ENCODE measurements at regions not wholly inside any gene's neighbourhood (a gene's known extent, or its start where the extent isn't known, plus 50 kb on each side); places are given as distances from the start of the nearest gene placed in this dataset.

DNA sequence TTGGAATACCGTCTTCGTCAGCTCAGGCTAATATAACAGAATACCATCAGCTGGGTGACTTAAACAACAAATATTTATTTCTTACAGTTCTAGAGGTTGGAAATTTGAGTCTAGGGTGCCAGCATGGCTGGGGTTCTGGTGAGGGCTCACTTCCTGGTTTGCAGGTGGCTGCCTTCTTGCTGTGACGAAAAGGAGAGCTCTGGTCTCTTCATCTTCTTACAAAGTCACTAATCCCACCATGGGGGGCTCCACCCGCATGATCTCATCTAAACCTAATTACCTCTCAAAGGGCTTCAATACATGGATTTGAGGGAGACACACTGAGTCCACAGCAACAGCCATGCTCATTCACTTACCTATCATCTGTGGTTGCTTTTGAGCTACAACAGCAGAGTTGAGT lies 78.3 kb downstream of the PSMG1 start:
- no peak for DNase-seq (ENCODE audit: low read depth in 1 of 2, low spot score in 1 of 2)
- Histone ChIP-seq H3K4me3 (no peak overlapping the region), H3K36me3 (no peaks in the 10 kb centered on the region), H3K4me1 (ENCODE audit: low read depth) (peaks cover 9% of the 10 kb centered on the region), H3K27me3 (no peaks in the 10 kb centered on the region), H3K27ac (no peak overlapping the region), H3K9me3 (ENCODE audit: low read depth) (peaks cover 3% of the 10 kb centered on the region)
- TF ChIP-seq, protein P1, sequence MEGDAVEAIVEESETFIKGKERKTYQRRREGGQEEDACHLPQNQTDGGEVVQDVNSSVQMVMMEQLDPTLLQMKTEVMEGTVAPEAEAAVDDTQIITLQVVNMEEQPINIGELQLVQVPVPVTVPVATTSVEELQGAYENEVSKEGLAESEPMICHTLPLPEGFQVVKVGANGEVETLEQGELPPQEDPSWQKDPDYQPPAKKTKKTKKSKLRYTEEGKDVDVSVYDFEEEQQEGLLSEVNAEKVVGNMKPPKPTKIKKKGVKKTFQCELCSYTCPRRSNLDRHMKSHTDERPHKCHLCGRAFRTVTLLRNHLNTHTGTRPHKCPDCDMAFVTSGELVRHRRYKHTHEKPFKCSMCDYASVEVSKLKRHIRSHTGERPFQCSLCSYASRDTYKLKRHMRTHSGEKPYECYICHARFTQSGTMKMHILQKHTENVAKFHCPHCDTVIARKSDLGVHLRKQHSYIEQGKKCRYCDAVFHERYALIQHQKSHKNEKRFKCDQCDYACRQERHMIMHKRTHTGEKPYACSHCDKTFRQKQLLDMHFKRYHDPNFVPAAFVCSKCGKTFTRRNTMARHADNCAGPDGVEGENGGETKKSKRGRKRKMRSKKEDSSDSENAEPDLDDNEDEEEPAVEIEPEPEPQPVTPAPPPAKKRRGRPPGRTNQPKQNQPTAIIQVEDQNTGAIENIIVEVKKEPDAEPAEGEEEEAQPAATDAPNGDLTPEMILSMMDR (IDR thresholded peaks at IDR 0.05; ENCODE audit: low read depth, low read length) = no peak

DNA sequence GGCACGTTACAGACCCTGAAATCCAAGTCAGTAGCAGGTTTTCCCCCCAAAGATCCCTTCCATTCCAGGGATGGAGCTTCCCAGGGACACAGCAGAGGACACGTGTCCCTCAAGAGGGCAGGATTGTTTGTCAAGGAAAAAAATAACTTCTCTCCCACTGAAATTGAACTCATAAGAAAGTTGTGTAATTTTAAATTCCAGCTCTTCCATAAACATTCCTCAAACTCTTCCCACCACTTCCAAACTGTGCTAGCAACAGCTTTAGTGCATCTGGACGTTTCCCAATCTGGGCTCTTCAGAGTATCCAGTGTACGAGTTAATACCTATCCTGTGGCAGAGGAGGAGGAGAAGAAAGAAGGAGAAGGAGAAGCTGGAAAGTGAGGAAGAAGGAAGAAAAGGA lies 79.6 kb downstream of the PSMG1 start:
- Histone ChIP-seq H3K36me3 (no peaks in the 10 kb centered on the region), H3K4me1 (ENCODE audit: low read depth) (peaks cover 16% of the 10 kb centered on the region), H3K27me3 (no peaks in the 10 kb centered on the region), H3K9me3 (ENCODE audit: low read depth) (peaks cover 3% of the 10 kb centered on the region), H3K4me3 (no peak overlapping the region), H3K27ac (no peak overlapping the region)
- TF ChIP-seq, protein P1 (IDR thresholded peaks at IDR 0.05; ENCODE audit: low read depth, low read length) = no peak
- DNase-seq (ENCODE audit: low read depth in 1 of 2, low spot score in 1 of 2) = peak in 1 of 2 donors; percentile 79

DNA sequence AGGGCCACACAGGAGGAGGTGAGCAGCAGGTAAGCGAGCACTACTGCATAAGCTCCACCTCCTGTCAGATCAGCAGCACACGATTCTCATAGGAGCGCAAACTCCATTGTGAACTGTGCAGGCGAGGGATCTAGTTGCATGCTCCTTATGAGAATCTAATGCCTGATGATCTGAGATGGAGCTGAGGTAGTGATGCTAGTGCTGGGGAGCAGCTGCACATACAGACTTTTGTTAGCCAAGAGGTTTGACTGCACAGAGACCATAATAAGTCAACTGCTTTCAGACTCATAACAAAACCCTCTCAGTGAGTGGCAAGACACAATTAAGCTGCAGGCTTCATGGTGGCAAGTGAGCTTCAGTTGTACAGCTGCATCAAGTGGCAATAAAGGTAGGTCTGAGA lies 83.4 kb downstream of the PSMG1 start:
- peaks cover 3% of the 10 kb centered on the region for H3K9me3 ChIP-seq (ENCODE audit: low read depth)
- DNase-seq (ENCODE audit: low read depth in 1 of 2, low spot score in 1 of 2) = no peak
- H3K36me3 ChIP-seq = no peaks in the 10 kb centered on the region
- no peak overlapping the region for H3K4me3 ChIP-seq
- peaks cover 39% of the 10 kb centered on the region for H3K4me1 ChIP-seq (ENCODE audit: low read depth)
- H3K27ac ChIP-seq = peak overlapping the region; percentile 87
- TF ChIP-seq, protein P1 (IDR thresholded peaks at IDR 0.05; ENCODE audit: low read depth, low read length) = no peak
- H3K27me3 ChIP-seq = no peaks in the 10 kb centered on the region

DNA sequence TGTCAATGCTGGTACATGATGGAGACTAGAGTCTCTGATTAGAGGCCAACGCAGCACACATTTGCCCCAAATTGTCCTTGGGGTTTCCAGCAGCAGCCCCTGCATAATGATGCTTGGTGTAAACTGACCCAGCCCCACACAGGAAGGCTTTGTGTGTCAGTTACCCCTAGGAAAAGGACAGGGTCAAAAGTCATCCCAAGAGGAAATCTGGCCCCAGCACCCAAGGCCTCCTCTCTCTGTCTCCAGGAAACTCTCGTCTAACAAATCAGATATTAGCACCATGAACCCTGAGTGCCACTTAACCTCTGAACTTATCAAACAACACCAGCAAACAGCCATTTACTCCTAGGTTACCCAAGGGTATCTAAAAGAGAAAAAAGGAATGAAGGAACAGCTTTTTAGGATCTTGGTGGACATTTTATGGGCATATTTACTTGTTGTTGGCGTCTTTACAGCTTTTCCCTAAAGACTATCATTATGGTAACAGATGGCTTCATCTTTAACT lies 84.5 kb downstream of the PSMG1 start:
- Histone ChIP-seq H3K36me3 (no peaks in the 10 kb centered on the region), H3K27me3 (no peaks in the 10 kb centered on the region), H3K27ac (peak overlapping the region; percentile 87), H3K4me1 (ENCODE audit: low read depth) (peaks cover 43% of the 10 kb centered on the region), H3K4me3 (no peak overlapping the region), H3K9me3 (ENCODE audit: low read depth) (peaks cover 3% of the 10 kb centered on the region)
- TF ChIP-seq, protein P1 (IDR thresholded peaks at IDR 0.05; ENCODE audit: low read depth, low read length) = no peak
- peak in 1 of 2 donors; percentile 10 for DNase-seq (ENCODE audit: low read depth in 1 of 2, low spot score in 1 of 2)

DNA sequence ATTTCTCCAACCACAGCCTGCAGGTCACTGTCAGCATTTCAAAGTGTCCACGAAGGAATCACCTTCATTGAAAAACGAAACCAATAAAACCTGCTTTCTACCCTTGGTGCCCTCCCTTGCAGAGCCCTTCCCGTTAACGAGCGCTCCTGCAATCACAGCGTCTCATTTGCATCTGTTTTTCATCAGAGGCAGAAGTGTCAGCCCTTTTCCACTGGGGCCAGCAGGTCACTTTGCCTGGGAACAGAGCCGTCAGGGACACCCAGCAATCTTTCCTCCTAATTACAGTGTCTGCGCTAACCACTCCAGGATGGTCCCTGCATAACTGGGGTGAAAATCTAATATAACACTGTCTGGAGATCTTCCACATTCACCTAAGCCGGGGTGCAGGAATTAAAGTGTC lies 85.3 kb downstream of the PSMG1 start:
- DNase-seq (ENCODE audit: low read depth in 1 of 2, low spot score in 1 of 2) = peak in 1 of 2 donors; percentile 80
- TF ChIP-seq, protein P1 (IDR thresholded peaks at IDR 0.05; ENCODE audit: low read depth, low read length) = no peak
- H3K27me3 ChIP-seq = no peaks in the 10 kb centered on the region

More for the DNA sequence above, 85.3 kb downstream of the PSMG1 start:
- Histone ChIP-seq H3K36me3 (no peaks in the 10 kb centered on the region), H3K4me3 (no peak overlapping the region), H3K27ac (peak overlapping the region; percentile 87), H3K9me3 (ENCODE audit: low read depth) (peaks cover 3% of the 10 kb centered on the region), H3K4me1 (ENCODE audit: low read depth) (peaks cover 43% of the 10 kb centered on the region)

All from cardiac muscle cell (in vitro differentiated cells and primary cell).